Uterus (tissue), 2 donors: ENCODE measurements at regions not wholly inside any gene's neighbourhood (a gene's known extent, or its start where the extent isn't known, plus 50 kb on each side); places are given as distances from the start of the nearest gene placed in this dataset.

Source experiments
- CTCF ChIP-seq, 4 experiments: fragments of 200-600 bp in 2 of 4; fragments of 450-650 bp in 2 of 4; sonication (generic) in 2 of 4; IDR thresholded peaks; one replicate each; pipeline ENCODE4 v1.5.1; 2016 to 2019; ENCODE audit warnings: antibody characterized with exemption in 4 of 4, mild to moderate bottlenecking in 2 of 4, moderate library complexity in 1 of 4
- POLR2A ChIP-seq, 2 donors: fragments of 450-650 bp; IDR thresholded peaks; one replicate each; pipeline ENCODE4 v1.6.1; 2016; ENCODE audit warnings: antibody characterized with exemption in 2 of 2, mild to moderate bottlenecking in 1 of 2, moderate library complexity in 1 of 2

- TF ChIP-seq CTCF (IDR thresholded peaks at IDR 0.05) (no peak), POLR2A (IDR thresholded peaks at IDR 0.05) (no peak)
These were observed 659.3 kb upstream of the ARRDC4 start for GRCh38 chr15:97301166-97301565.
